ENCODE measurements at regions not wholly inside any gene's neighbourhood (a gene's known extent, or its start where the extent isn't known, plus 50 kb on each side); places are given as distances from the start of the nearest gene placed in this dataset.

GRCh38 chr1:94644352-94644751, 102.8 kb upstream of the F3 start:
- no peaks in the 10 kb centered on the region for H3K4me1 ChIP-seq
- H3K27me3 ChIP-seq: no peaks in the 10 kb centered on the region
- H3K36me3 ChIP-seq: no peaks in the 10 kb centered on the region
- H3K9me3 ChIP-seq: no peaks in the 10 kb centered on the region
- DNase-seq: no peak
- intact Hi-C loops (cut with DNase I): no loop called here
- H3K4me3 ChIP-seq: no peak overlapping the region
- TF ChIP-seq, protein P1, sequence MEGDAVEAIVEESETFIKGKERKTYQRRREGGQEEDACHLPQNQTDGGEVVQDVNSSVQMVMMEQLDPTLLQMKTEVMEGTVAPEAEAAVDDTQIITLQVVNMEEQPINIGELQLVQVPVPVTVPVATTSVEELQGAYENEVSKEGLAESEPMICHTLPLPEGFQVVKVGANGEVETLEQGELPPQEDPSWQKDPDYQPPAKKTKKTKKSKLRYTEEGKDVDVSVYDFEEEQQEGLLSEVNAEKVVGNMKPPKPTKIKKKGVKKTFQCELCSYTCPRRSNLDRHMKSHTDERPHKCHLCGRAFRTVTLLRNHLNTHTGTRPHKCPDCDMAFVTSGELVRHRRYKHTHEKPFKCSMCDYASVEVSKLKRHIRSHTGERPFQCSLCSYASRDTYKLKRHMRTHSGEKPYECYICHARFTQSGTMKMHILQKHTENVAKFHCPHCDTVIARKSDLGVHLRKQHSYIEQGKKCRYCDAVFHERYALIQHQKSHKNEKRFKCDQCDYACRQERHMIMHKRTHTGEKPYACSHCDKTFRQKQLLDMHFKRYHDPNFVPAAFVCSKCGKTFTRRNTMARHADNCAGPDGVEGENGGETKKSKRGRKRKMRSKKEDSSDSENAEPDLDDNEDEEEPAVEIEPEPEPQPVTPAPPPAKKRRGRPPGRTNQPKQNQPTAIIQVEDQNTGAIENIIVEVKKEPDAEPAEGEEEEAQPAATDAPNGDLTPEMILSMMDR (IDR thresholded peaks at IDR 0.05): no peak
- no peak overlapping the region for H3K27ac ChIP-seq
- H3K9ac ChIP-seq (ENCODE audit: low read depth in 2 of 2, low read length in 2 of 2): no peak overlapping the region

DNA sequence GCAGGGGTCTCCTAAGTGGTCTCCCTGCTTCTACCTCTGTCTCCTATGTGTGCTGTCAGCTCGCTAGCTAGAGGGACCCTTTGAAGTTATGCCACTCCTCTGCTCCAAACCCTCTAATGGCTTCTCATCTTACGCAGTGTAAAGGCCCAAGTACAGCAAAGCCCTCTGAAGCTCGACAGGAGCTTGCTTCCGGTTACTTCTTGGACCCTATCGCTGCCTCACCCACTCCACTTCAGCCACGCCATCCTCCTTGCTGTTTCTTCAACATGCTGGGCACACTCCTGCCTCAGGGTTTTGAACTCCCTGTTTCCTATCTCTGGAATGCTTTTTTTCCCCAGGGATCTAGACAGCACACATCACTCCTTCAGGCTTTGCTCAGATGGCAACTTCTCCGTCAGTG, 102.3 kb upstream of the F3 start:
- intact Hi-C loops (cut with DNase I): no loop called here
- TF ChIP-seq, protein P1 (IDR thresholded peaks at IDR 0.05): no peak
- no peaks in the 10 kb centered on the region for H3K27me3 ChIP-seq
- H3K36me3 ChIP-seq: no peaks in the 10 kb centered on the region
- no peak for DNase-seq
- no peaks in the 10 kb centered on the region for H3K9me3 ChIP-seq
- H3K4me3 ChIP-seq: no peak overlapping the region
- H3K27ac ChIP-seq: no peak overlapping the region
- no peaks in the 10 kb centered on the region for H3K4me1 ChIP-seq
- no peak overlapping the region for H3K9ac ChIP-seq (ENCODE audit: low read depth in 2 of 2, low read length in 2 of 2)

DNA sequence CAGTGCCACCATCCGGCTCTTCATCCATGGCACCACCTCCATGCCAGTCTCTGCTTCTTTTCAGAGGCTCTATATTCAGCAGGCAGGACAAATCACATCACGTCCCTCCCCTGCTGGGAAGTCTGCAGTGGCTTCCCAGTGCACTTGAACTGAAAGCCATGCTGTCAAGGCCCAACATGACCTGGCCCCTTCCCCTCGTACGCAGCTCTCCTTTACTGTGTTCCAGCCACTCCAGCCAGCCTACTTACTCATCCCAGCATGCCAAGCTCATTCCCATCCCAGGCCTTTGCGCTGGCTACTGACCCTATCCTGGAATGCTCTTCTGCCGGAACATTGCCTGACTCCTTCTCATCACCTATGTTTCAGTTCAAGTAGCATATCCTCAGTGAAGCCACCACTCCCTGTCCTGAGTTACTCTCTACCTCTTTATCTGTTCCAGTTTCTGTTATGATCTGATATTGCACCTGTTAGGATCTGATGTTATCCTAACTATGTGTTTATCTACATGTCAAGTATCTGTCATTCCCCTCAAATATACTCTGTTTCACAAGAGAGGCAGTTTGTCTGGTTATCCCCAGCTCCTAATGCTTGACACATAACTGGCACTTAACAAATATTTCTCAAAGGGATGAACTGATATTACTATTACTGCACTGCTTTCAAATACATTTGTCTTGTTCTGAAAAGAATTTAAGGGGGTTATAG, 101.2 kb upstream of the F3 start:
- H3K36me3 ChIP-seq: no peaks in the 10 kb centered on the region
- H3K9ac ChIP-seq (ENCODE audit: low read depth in 2 of 2, low read length in 2 of 2): no peak overlapping the region
- H3K27me3 ChIP-seq: no peaks in the 10 kb centered on the region
- intact Hi-C loops (cut with DNase I): no loop called here
- H3K4me3 ChIP-seq: no peak overlapping the region
- no peaks in the 10 kb centered on the region for H3K9me3 ChIP-seq
- no peak for DNase-seq
- TF ChIP-seq, protein P1 (IDR thresholded peaks at IDR 0.05): no peak
- H3K27ac ChIP-seq: no peak overlapping the region
- no peaks in the 10 kb centered on the region for H3K4me1 ChIP-seq

DNA sequence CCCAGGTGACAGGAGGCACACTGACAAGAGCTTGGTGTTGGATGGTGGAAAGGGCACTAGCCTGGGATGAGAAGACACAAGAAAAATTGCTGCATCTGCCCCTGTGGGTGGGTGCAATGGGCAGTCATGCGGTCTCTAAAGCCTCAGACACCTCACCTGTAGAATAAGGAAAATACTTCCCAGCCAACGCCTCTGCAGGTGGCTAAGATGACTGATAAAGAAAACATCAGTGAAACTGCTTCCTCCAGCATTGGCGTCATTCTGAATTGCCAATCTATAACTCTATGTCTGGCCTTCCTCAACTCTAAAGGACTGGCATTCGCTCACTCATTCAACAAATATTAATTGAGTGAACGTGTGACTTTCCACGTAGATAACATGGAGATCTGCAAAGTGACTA, 100.4 kb upstream of the F3 start:
- TF ChIP-seq, protein P1 (IDR thresholded peaks at IDR 0.05): no peak
- Histone ChIP-seq H3K9me3 (no peaks in the 10 kb centered on the region), H3K4me3 (no peak overlapping the region), H3K4me1 (no peaks in the 10 kb centered on the region), H3K36me3 (no peaks in the 10 kb centered on the region), H3K27ac (no peak overlapping the region), H3K9ac (ENCODE audit: low read depth in 2 of 2, low read length in 2 of 2) (no peak overlapping the region), H3K27me3 (no peaks in the 10 kb centered on the region)
- intact Hi-C loops (cut with DNase I): no loop called here
- no peak for DNase-seq

DNA sequence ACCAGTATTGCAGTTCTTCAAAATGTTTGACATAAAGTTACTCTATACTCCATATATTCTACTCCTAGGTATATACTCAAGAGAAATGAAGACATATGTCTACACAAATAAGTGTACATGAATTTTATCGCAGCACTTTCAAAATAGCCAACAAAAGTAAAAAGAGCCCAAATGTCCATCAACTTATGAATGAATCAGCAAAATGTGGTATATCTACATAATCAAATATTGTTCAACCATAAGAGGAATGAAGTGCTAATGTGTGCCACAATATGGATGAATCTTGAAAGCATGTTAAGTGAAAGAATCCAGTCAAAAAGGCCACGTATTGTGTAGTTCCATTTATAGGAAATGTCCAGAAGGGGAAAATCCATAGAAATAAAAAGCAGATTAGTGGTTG, 98.6 kb upstream of the F3 start:
- Histone ChIP-seq H3K27ac (no peak overlapping the region), H3K36me3 (no peaks in the 10 kb centered on the region), H3K9me3 (no peaks in the 10 kb centered on the region), H3K9ac (ENCODE audit: low read depth in 2 of 2, low read length in 2 of 2) (no peak overlapping the region), H3K4me3 (no peak overlapping the region), H3K27me3 (no peaks in the 10 kb centered on the region), H3K4me1 (no peaks in the 10 kb centered on the region)
- TF ChIP-seq, protein P1 (IDR thresholded peaks at IDR 0.05): no peak
- DNase-seq: no peak
- intact Hi-C loops (cut with DNase I): no loop called here

Data from colonic mucosa (tissue), 4 donors.